NB4 (cell line): ENCODE measurements at regions not wholly inside any gene's neighbourhood (a gene's known extent, or its start where the extent isn't known, plus 50 kb on each side); places are given as distances from the start of the nearest gene placed in this dataset.

Experiments
- MYC ChIP-seq: IDR thresholded peaks from 2 replicates; pipeline ENCODE4 v1.6.1; 2011; ENCODE audit warnings: low read depth, low read length
- POLR2A ChIP-seq: IDR thresholded peaks from 2 replicates; pipeline ENCODE4 v1.6.1; 2011; ENCODE audit warnings: mild to moderate bottlenecking; ENCODE audit not compliant: insufficient read length; ENCODE audit errors: extremely low read depth

DNA sequence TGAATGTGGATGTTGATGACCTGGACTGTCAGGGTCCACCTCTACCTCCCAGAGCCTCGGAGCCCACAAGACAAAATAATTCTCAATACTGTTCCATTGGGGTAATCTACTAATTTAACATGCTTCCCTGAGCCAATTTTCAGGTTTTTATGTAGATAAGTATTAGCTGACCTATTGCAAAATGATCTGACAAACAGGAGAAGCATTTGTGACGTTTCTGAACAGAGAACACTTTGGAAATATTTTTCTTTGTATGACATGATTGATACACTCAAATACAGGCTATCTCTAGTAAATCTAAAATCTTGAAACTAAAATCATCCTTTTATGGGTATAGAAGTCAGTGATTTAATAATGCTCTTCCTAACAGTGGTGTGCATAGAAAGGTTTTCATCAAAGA, 716.6 kb downstream of the KLHL13 start:
- TF ChIP-seq MYC (no peak), POLR2A (no peak)
